Body of pancreas (tissue), 4 donors: ENCODE measurements at regions not wholly inside any gene's neighbourhood (a gene's known extent, or its start where the extent isn't known, plus 50 kb on each side); places are given as distances from the start of the nearest gene placed in this dataset.

Experiments used
- ATAC-seq: fragments of 150-250 bp; one replicate; pipeline ENCODE4 v1.9.1; 2016
- DNase-seq, 4 donors: peaks; one replicate each; pipeline ENCODE4 v3.0.0-alpha.2; 2019
- H3K27ac ChIP-seq, 4 donors: fragments of 200-600 bp; sonication (generic); 1 replicate in 3 of 4; 2 replicates in 1 of 4; pipeline versions ENCODE4 v1.5.1 to v1.6.1; 2016 to 2019; ENCODE audit warnings: mild to moderate bottlenecking in 1 of 4, mixed read lengths in 1 of 4, moderate library complexity in 1 of 4
- H3K27me3 ChIP-seq, 2 donors: fragments of 200-600 bp; sonication (generic); one replicate each; pipeline ENCODE4 v1.6.0; 2016; ENCODE audit warnings: mild to moderate bottlenecking in 1 of 2
- H3K36me3 ChIP-seq, 2 donors: fragments of 200-600 bp; sonication (generic); replicated peaks in 1 of 2; 2 replicates each; pipeline ENCODE4 v1.5.1; 2016; ENCODE audit warnings: low read depth in 2 of 2; ENCODE audit not compliant: insufficient read depth in 1 of 2
- H3K4me1 ChIP-seq: fragments of 200-600 bp; sonication (generic); one replicate; pipeline ENCODE4 v1.6.0; 2016
- H3K4me3 ChIP-seq, 2 donors: fragments of 200-600 bp; sonication (generic); 1 replicate in 1 of 2; 2 replicates in 1 of 2; pipeline ENCODE4 v1.5.1; 2016 to 2019
- H3K9me3 ChIP-seq, 3 donors: fragments of 200-600 bp; sonication (generic); 1 replicate in 2 of 3; 2 replicates in 1 of 3; pipeline ENCODE4 v1.5.1; 2016
- CTCF ChIP-seq, 7 experiments: fragments of 450-650 bp in 4 of 7; fragments of 200-600 bp in 3 of 7; sonication (generic) in 3 of 7; IDR thresholded peaks; one replicate each; pipeline ENCODE4 v1.5.1; 2016 to 2019; ENCODE audit warnings: antibody characterized with exemption in 7 of 7
- POLR2A ChIP-seq, 3 donors: fragments of 450-650 bp; IDR thresholded peaks; one replicate each; pipeline ENCODE4 v1.6.1; 2016; ENCODE audit warnings: antibody characterized with exemption in 3 of 3, mild to moderate bottlenecking in 2 of 3
- WGBS, 2 donors: methylation state at CpG; one replicate each; pipeline ENCODE4 v1.1.5; 2017; 5-methylcytosine and 5-hydroxymethylcytosine counted together
- intact Hi-C: fragments of 100-400 bp; cut with DNase I; formaldehyde crosslinking; loops from one replicate; pipeline ENCODE4 v1.15.1; 2023

- H3K9me3 ChIP-seq = no peaks in the 10 kb centered on the region
- no peak overlapping the region for H3K4me3 ChIP-seq
- no peak for TF ChIP-seq CTCF (IDR thresholded peaks at IDR 0.05)
- peak in 2 of 3 donors; percentile 37 to 53 for TF ChIP-seq POLR2A (IDR thresholded peaks at IDR 0.05)
- no peaks in the 10 kb centered on the region for H3K36me3 ChIP-seq
- DNase-seq (peak; percentile 45 to 71 (median 61)), ATAC-seq (peak; percentile 92)
- no peaks in the 10 kb centered on the region for H3K27me3 ChIP-seq
- peak overlapping the region in 3 of 4 donors; percentile 74 to 75 (median 74) for H3K27ac ChIP-seq
- intact Hi-C loops = no loop called here
- WGBS, 2 donors = 36 to 43% methylated on average over 5 to 6 of the region's 6 CpGs
- H3K4me1 ChIP-seq = peaks cover 14% of the 10 kb centered on the region
These were observed 236.2 kb upstream of the PITRM1 start for GRCh38 chr10:3408603-3409365.

GRCh38 chr10:3407208-3407607, 234.6 kb upstream of the PITRM1 start:
- Histone ChIP-seq H3K27me3 (no peaks in the 10 kb centered on the region), H3K27ac (no peak overlapping the region), H3K36me3 (no peaks in the 10 kb centered on the region), H3K9me3 (no peaks in the 10 kb centered on the region), H3K4me3 (no peak overlapping the region), H3K4me1 (peaks cover 14% of the 10 kb centered on the region)
- no peak for DNase-seq
- TF ChIP-seq CTCF (IDR thresholded peaks at IDR 0.05) = no peak
- no peak for TF ChIP-seq POLR2A (IDR thresholded peaks at IDR 0.05)
- ATAC-seq = no peak
- intact Hi-C loops = no loop called here
- 67 to 89% methylated on average over 1 to 12 of the region's 12 CpGs for WGBS, 2 donors

- Histone ChIP-seq H3K4me1 (peaks cover 14% of the 10 kb centered on the region), H3K27me3 (no peaks in the 10 kb centered on the region), H3K36me3 (no peaks in the 10 kb centered on the region), H3K9me3 (no peaks in the 10 kb centered on the region), H3K27ac (no peak overlapping the region), H3K4me3 (no peak overlapping the region)
- no peak for TF ChIP-seq CTCF (IDR thresholded peaks at IDR 0.05)
- TF ChIP-seq POLR2A (IDR thresholded peaks at IDR 0.05) = no peak
- DNase-seq (no peak), ATAC-seq (no peak)
- 89 to 94% methylated on average over 16 of the region's 16 CpGs for WGBS, 2 donors
- intact Hi-C loops = no loop called here
These were observed 234.0 kb upstream of the PITRM1 start for GRCh38 chr10:3406556-3406955.

GRCh38 chr10:3404381-3404780, 231.8 kb upstream of the PITRM1 start:
- TF ChIP-seq POLR2A (IDR thresholded peaks at IDR 0.05) = no peak
- TF ChIP-seq CTCF (IDR thresholded peaks at IDR 0.05) = no peak
- ATAC-seq (no peak), DNase-seq (no peak)
- peaks cover 3% of the 10 kb centered on the region for H3K4me1 ChIP-seq
- WGBS, 2 donors = 86 to 89% methylated on average over 15 of the region's 15 CpGs
- H3K4me3 ChIP-seq = no peak overlapping the region
- H3K27ac ChIP-seq = no peak overlapping the region
- no peaks in the 10 kb centered on the region for H3K9me3 ChIP-seq
- no peaks in the 10 kb centered on the region for H3K36me3 ChIP-seq
- intact Hi-C loops = no loop called here
- H3K27me3 ChIP-seq = no peaks in the 10 kb centered on the region
